Psoas muscle (tissue), 7 donors: ENCODE measurements at regions not wholly inside any gene's neighbourhood (a gene's known extent, or its start where the extent isn't known, plus 50 kb on each side); places are given as distances from the start of the nearest gene placed in this dataset.
A peak's percentile ranks its signal among the peaks of the same experiment; 100 is the strongest.

ENCODE experiments used
- ATAC-seq, 4 donors: fragments of 200-7000 bp; cut with Tn5 transposase; one replicate each; pipeline ENCODE4 v1.9.1; 2020; ENCODE audit warnings: moderate library complexity in 3 of 4, mild to moderate bottlenecking in 2 of 4
- DNase-seq, 2 donors: peaks; one replicate each; pipeline ENCODE4 v3.0.0-alpha.2; 2020
- H3K27ac ChIP-seq: fragments of 200-600 bp; one replicate; pipeline ENCODE4 v1.8.0; 2022
- H3K27me3 ChIP-seq, 3 donors: fragments of 200-600 bp in 1 of 3; one replicate each; pipeline versions ENCODE4 v1.6.1 to v1.8.0; 2013 to 2022; ENCODE audit warnings: low read length in 2 of 3, mild to moderate bottlenecking in 2 of 3, moderate library complexity in 1 of 3; ENCODE audit not compliant: insufficient read depth in 3 of 3
- H3K36me3 ChIP-seq, 2 donors: fragments of 200-600 bp in 1 of 2; one replicate each; pipeline versions ENCODE4 v1.6.1 to v1.8.0; 2013 to 2022; ENCODE audit warnings: low read depth in 1 of 2, mild to moderate bottlenecking in 1 of 2, moderate library complexity in 1 of 2; ENCODE audit not compliant: insufficient read depth in 1 of 2
- H3K4me1 ChIP-seq: fragments of 200-600 bp; one replicate; pipeline ENCODE4 v1.8.0; 2022
- H3K4me3 ChIP-seq: fragments of 200-600 bp; one replicate; pipeline ENCODE4 v1.8.0; 2022; ENCODE audit warnings: mild to moderate bottlenecking
- H3K9me3 ChIP-seq: fragments of 200-600 bp; one replicate; pipeline ENCODE4 v1.8.0; 2022
- WGBS, 3 donors: extraction: QIAGEN DNeasy Blood & Tissue Kit; methylation state at CpG; one replicate each; pipeline versions ENCODE4 v1.1.6 to v1.1.7; 2013; 5-methylcytosine and 5-hydroxymethylcytosine counted together
- intact Hi-C, 2 donors: fragments of 100-400 bp; cut with DNase I; formaldehyde crosslinking; loops; one replicate each; pipeline versions ENCODE4 v1.11.0 to v1.14.2; 2022
- TF ChIP-seq, protein P1 (sequence below): fragments of 200-600 bp; IDR thresholded peaks from one replicate; pipeline ENCODE4 v1.8.0; 2022; ENCODE audit warnings: antibody characterized with exemption
- donor health status: healthy with polysubstance abuse.
- donor health status: DM: no; HTN: no; CAD: no; lungs with moderate emphysema.
- donor health status: Bipolar disorder and iron deficiency.
- donor health status: healthy.
- donor health status: DM: yes; HTN: yes; CAD: no.
- donor health status: DM: no; HTN: no; CAD: no.
- donor health status: DM: yes; HTN: yes; CAD: no.

DNA sequence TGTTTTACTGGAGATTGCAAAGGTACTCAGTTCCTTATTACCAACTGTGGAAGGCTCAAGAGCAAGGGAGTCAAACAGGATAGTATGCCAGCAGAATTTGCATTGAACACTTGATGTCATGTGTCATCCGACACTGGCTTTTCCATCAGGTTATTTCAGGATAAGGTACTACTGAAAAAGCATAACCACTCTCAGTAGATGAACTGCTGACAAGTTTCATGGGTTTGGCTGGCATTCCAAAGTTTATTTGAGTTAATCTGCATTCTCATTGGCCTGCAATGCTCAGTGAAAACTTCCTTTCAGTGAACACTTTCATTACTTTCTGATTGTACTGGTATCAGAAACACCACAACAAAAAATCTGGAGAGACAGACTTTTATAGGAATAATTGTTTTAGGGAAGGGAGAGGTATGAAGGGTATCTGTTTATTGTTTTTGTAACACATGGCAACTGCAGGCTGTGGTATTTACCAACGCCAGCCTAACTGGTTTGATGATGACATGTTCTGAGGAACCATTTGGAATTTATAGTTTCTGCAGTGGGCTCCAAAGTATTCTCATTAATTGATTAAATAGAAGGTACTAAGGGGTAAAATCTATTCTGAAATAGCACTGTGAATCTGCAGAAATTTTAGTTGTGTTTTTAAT is 345.7 kb upstream of the NR3C2 start:
- Histone ChIP-seq H3K4me1 (peaks cover 5% of the 10 kb centered on the region), H3K27me3 (no peaks in the 10 kb centered on the region), H3K4me3 (no peak overlapping the region), H3K9me3 (no peaks in the 10 kb centered on the region), H3K36me3 (no peaks in the 10 kb centered on the region), H3K27ac (no peak overlapping the region)
- DNase-seq, result no peak
- 16 to 26% (median 19%) methylated on average over 2 of the region's 2 CpGs for WGBS, 3 donors
- peak in 3 of 4 donors; percentile 61 to 78 (median 69) for ATAC-seq
- TF ChIP-seq, protein P1, sequence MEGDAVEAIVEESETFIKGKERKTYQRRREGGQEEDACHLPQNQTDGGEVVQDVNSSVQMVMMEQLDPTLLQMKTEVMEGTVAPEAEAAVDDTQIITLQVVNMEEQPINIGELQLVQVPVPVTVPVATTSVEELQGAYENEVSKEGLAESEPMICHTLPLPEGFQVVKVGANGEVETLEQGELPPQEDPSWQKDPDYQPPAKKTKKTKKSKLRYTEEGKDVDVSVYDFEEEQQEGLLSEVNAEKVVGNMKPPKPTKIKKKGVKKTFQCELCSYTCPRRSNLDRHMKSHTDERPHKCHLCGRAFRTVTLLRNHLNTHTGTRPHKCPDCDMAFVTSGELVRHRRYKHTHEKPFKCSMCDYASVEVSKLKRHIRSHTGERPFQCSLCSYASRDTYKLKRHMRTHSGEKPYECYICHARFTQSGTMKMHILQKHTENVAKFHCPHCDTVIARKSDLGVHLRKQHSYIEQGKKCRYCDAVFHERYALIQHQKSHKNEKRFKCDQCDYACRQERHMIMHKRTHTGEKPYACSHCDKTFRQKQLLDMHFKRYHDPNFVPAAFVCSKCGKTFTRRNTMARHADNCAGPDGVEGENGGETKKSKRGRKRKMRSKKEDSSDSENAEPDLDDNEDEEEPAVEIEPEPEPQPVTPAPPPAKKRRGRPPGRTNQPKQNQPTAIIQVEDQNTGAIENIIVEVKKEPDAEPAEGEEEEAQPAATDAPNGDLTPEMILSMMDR, result no peak
- intact Hi-C loops, result no loop called here

DNA sequence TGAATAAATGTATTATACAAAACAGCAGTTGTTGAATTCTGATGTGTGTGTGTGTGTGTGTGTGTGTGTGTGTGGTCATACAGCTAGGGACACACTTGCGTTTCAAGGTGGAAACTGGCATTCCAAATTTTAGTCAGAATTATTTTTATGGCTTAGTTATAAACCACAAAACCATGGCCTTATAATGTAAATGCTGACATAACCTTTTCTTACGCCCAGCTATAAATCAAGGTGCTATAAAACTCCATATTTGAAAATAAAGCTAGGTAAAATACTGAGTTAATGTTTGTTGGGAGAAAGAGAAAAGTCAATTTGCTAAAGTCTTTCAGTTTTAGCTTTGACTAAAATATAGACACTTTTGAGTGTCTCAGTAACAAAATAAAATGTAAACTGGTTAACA is 345.1 kb upstream of the NR3C2 start:
- DNase-seq, result no peak
- no peaks in the 10 kb centered on the region for H3K9me3 ChIP-seq
- H3K27me3 ChIP-seq, result no peaks in the 10 kb centered on the region
- no peak for ATAC-seq
- intact Hi-C loops, result no loop called here
- 90 to 96% (median 93%) methylated on average over 2 of the region's 2 CpGs for WGBS, 3 donors
- H3K4me1 ChIP-seq, result peaks cover 5% of the 10 kb centered on the region
- H3K27ac ChIP-seq, result no peak overlapping the region
- H3K36me3 ChIP-seq, result no peaks in the 10 kb centered on the region
- H3K4me3 ChIP-seq, result no peak overlapping the region
- TF ChIP-seq, protein P1, result no peak

DNA sequence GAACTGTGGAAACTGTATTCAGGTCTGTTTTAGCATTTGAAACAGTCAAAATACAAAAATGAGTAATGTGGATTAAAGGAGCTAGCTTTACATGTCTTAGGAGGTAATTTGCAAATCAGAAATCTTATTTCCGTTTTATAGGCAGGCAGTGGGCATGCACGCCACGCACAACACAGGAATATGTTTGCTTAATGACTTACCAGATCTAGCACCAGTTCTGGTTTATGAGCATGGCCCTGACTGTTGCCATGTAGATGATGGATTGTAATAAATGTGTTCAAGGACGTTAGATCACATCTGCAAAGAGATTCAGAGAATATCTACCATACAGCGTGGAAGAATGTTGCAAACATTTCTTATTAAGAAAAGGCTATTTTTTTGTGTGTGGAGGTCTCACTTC is 344.5 kb upstream of the NR3C2 start:
- Histone ChIP-seq H3K4me1 (peaks cover 5% of the 10 kb centered on the region), H3K36me3 (no peaks in the 10 kb centered on the region), H3K27me3 (no peaks in the 10 kb centered on the region), H3K9me3 (no peaks in the 10 kb centered on the region), H3K4me3 (no peak overlapping the region), H3K27ac (no peak overlapping the region)
- WGBS, 3 donors, result 81 to 92% (median 83%) methylated on average over 5 of the region's 5 CpGs
- no peak for DNase-seq
- TF ChIP-seq, protein P1, result no peak
- no peak for ATAC-seq
- intact Hi-C loops, result no loop called here

DNA sequence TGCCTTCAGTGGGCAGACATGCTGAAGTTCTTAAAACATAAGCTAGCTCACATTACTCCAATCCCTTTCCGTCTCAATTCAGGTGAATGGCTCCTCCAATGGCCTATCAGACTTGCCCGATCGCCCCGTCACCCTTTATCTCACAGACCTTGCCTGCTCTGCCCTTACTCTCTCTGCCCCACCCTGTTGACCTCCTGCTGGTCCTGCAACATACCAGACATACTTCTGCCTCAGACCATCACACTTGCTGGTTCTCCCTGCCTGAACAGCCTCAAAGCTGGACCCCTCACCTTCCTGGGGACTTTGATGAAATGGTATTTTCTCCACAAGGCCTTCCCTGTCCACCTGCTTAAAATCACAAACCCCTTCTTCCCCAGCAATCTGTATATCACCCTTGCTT is 340.1 kb upstream of the NR3C2 start:
- 96 to 99% (median 98%) methylated on average over 4 of the region's 4 CpGs for WGBS, 3 donors
- H3K4me1 ChIP-seq, result no peaks in the 10 kb centered on the region
- H3K27ac ChIP-seq, result no peak overlapping the region
- no peak overlapping the region for H3K4me3 ChIP-seq
- no peak for DNase-seq
- intact Hi-C loops, result no loop called here
- ATAC-seq, result no peak
- H3K27me3 ChIP-seq, result no peaks in the 10 kb centered on the region
- TF ChIP-seq, protein P1, result no peak
- H3K36me3 ChIP-seq, result no peaks in the 10 kb centered on the region
- no peaks in the 10 kb centered on the region for H3K9me3 ChIP-seq

DNA sequence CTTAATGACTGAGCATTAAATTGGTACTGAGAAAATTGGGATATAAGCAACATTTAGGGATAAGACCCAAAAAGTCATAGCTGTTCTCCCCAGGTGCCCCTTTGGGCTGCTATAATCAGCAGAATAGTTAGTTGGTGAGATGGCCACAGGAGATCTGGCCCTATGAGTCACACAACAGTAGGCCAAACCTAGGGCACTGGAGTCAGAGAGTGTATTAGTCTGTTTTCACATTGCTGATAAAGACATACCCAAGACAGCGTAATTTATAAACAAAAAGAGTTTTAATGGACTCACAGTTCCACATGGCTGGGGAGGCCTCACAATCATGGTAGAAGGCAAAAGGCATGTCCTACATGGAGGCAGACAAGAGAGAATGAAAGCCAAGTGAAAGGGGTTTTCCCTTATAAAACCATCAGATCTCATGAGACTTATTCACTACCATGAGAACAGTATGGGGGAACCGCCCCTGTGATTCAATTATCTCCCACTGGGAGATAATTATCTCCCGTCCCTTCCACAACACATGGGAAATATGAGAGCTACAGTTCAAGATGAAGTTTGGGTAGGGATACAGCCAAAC is 338.3 kb upstream of the NR3C2 start:
- H3K4me3 ChIP-seq, result no peak overlapping the region
- 88 to 96% (median 92%) methylated on average over 3 of the region's 3 CpGs for WGBS, 3 donors
- TF ChIP-seq, protein P1, result no peak
- intact Hi-C loops, result no loop called here
- H3K27ac ChIP-seq, result no peak overlapping the region
- ATAC-seq (no peak), DNase-seq (no peak)
- H3K36me3 ChIP-seq, result no peaks in the 10 kb centered on the region
- no peaks in the 10 kb centered on the region for H3K4me1 ChIP-seq
- H3K9me3 ChIP-seq, result no peaks in the 10 kb centered on the region
- H3K27me3 ChIP-seq, result no peaks in the 10 kb centered on the region
